DMS79 (cell line): ENCODE measurements at regions not wholly inside any gene's neighbourhood (a gene's known extent, or its start where the extent isn't known, plus 50 kb on each side); places are given as distances from the start of the nearest gene placed in this dataset.

Source experiments
- DNase-seq: peaks from one replicate; lab custom pipeline; 2025; lab: John Stamatoyannopoulos, UW

DNA sequence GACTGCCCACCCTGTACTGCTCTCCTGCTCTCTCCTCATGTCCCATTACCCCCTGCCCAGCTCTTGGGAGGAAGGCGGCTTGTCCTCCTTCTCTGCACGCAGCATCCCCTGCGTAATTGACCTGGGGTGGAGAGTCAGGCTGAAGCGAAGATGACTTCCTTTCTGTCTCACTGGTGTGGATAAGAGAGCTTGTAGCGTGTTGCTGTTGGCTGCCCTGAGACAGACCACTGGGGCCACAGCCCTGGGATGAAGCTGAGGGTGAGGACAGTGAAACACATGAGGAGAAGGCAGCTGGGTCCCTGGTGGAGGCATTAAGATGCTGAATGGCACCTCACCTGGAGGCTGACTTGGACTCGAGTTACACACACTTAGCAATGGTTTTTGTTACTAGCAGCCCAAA, 310.3 kb upstream of the ZNF32 start:
- DNase-seq, result no peak

DNA sequence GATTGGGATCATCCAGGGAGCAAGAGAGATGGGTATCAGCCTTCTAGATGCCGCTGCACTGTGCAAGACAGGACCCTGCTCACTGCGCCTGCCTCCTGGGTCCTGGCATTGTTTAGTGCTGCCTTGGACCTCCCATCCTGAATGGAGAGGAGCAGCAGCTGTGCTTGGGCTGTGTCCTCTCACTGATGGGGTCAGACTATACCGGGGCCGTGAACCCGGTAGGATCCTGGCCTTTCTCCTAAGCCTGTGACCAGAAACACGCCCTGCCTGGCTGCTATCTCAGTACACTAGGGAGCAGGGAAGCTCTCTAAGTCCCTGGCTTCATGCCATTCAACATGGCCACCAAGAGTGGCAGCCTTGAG, 309.4 kb upstream of the ZNF32 start:
- DNase-seq, result no peak

DNA sequence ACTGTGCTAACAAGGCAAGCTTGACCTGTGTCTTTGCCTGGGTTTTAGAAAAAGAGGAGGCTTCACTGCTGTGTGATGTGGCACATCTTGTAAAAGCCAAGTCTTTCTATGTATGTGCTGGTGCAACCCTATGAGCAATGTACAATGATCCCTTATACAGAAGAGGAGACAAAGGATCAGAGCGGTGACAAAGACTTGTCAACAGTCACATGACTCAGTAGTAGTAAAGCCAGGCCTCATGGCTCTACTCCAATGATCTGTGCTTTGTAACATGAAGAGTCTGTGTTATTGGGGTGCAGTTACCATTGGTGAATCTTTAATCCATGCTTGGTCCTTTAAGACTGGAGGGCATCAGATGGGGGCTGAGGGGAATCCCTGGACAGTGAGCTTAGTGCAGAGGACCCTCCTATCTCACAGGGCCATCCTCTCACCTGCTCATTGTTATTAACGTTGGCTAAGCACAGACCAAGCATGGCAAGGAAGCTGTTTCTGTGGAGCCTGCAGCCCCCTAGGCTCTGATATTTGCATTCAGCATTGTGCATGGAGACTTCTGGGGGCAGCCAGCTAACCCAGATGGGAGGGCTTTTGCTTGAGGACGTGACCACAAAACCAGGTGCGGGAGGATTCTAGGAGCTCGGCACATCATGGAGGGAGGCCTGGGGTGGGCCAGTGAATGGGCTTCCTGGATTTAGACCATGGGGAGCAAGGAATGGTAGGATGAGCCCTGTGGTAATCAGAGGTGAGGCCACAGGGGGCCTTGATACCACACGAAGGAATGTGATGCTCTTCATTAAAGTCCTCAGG, 308.8 kb upstream of the ZNF32 start:
- no peak for DNase-seq

DNA sequence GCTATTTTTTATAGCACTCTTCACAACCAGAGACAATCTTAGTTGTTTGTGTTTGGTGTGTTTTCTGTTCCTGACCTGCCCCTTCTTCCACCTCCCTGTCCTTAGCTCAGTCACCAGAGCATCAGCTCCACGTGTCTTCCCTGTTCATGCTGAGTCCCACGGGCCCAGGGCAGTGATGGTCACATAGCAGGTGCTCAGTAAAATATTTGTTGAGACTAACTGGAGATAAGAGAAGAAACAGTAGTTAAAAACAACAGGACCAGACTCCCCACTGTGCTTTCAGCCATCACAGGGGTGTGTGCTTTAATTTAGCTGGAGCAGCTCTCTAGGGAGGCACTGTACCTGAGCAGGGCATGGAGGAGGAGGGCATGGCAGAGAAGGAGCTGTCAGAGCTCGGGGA, 307.3 kb upstream of the ZNF32 start:
- DNase-seq, result no peak

DNA sequence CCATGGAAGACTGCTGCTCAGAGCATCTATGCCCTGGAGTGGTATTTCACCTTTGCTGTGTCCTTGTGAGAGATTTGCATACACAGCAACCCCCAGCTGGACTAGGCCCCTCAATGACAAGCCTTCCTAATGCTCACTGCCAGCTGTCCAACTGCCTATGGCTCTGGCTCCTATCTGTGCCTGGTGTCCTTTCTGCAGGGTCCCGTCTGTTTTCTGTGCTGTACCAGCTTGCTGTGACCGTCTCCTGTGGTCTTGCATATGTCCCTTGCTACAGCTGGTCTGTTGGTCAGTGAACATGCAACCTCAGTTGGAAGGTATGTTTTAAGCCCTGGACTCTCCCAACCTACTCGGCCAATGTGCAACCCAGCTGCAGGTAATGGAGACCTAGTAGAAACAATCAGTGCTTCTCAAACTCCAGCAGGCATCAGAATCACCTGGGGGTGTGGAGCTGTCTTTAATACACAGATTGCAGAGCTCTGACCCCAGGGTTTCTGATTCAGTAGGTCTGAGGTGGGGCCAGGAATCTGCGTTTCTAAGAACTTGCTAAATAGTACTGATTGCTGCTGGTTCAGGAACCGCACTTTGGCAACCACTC, 306.4 kb upstream of the ZNF32 start:
- DNase-seq, result no peak

DNA sequence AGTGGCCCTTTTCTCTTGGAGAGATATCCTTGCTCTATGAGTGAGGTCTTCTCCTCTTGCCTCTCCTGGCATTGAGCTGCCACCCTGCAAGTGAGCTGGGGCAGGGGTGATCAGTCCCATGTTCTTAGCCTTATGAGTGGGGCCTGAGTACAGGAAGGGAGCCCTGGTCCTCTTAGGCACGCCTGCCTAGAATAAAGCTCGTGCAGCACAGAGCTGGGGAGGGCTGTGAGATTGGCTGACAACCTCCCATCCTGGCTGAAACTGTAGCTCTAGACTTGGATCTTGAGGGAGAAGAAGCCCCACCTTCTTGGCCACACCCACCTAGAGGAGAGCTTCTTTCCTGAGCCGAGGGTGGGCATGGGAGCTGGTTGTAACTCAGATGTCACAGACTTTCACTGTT, 305.0 kb upstream of the ZNF32 start:
- no peak for DNase-seq

DNA sequence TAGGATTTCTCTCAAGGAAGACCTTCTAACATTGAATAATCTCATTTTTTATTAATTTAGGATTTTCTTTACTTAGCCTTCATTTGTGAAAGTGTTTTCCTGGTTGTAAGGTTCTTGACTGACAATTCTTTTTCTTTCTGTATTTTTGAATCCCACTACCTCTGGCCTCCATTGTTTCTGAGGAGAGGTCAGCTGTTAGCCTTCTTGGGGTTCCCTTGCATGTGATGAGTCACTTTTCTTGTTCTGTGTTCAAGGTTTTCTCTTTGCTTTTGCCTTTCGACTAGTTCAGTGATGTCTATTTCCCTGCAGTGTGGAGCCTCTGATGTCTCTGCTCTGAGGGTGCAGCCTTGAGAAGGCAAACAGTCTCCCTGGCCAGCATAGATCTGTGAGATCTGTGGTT, 304.1 kb upstream of the ZNF32 start:
- no peak for DNase-seq

DNA sequence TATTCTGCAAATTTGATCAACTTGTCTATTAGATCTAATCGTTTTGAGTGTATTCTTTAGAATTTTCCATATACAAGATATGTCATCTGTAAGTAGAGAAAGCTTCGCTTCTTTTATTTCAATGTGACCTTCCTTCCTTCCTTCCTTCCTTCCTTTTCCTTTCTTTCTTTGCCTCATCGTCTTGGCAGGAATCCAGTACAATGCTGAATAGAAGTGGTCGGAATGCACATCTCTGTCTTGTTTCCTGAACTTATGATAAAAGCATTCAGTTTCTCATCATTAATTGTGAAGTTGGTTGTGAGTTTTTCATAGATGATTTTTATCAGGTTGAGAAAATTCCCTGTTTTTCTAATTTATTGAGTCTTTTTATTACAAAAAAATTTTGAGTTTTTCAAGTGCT, 300.7 kb upstream of the ZNF32 start:
- DNase-seq, result no peak

DNA sequence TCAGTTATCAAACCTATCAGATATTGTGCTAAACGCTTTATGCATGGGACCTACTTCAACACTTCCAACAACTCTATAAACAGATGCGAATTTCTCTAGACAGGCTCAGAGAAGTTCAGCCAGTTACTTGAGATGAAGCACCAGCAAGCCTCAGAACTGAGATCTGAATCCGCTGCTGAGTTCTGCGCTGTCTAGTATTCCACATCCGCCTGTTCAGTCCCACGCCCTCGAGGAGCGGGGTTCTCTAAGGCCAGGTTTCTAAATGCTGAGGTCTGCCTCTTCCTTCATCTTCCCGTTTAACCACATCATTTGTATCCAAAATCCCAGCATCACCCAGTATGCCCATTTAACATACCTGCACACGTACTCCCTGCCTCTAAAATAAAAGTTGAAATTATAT, 297.8 kb upstream of the ZNF32 start:
- DNase-seq, result no peak

DNA sequence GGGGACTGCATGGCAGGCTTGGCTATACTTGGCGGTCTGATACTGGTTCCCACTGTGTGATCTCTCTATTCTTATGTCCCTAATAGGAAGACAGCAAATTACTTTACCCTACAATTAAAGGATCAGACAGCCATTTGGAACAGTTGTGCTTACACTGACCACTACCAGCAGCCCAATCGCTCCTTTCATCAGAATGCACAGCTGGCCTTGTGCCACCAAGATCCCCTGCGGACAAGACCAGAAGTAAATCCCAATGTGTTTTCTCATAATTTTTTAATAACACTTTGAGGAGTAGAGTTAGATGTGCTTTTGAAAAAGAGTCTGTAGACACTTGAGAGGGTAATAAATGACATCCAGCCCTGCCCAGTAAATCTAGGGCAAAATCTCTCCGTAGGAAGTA, 297.2 kb upstream of the ZNF32 start:
- DNase-seq, result no peak

DNA sequence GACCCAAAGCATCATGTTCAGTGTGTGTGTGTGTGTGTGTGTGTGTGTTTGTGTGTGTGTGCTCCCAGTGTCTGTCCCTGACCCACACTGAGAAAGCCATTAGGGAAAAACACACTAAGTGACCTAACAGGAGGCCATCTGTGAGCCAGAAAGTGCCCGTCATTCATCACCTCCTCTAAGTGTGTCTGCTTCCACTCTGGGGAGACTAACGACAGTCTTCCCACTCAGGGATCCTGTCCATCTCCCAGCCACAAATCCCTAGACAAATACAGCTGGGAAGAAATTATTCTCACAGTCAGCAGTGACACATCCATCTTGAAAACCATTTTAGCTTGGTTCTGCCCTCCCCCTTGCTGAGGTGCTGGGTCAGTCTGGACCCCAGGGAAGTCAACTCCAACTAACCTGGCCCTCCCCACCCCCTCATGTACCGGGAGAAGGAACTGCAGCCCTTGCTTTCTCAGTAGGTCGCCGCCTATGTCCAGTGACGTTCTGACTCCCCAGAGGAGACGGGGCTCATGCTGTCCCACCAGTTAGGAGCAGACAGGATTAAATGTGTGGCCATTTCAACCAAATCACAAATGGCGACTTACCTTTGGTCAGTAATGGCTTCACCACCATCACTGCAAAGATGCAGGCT, 296.5 kb upstream of the ZNF32 start:
- no peak for DNase-seq

DNA sequence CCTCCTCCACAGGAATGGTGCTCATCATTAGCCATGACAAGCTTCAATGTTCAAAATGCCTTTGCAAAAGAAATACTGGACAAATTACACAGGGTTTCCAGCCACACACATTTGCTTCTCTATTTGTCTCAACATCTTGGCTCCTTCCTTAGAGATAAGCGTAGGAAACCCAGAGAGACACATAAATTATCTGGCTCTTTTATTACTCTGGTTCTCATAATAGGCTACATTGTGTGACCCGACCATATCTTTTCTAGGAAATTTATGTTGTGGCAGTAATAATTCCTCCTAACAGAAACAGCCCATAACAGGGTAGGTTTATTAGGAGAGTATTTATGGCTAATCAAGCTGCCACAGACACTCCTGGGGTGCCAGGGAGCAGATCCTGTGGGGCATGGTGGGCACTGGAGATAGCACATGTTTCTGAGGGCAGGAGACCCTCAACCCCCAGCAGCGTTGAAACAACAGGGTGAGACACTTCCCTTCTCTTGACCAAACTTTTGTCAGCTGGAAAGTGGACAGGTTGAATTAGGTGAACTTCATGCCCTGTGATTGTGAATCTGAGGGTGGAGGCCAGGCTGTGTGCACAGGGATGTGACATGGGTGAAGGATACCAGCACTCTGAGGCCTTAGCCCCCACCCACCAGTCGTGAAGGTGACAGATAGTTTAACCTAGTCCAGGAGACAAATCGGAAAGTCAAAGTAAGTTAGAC, 295.9 kb upstream of the ZNF32 start:
- DNase-seq, result no peak

DNA sequence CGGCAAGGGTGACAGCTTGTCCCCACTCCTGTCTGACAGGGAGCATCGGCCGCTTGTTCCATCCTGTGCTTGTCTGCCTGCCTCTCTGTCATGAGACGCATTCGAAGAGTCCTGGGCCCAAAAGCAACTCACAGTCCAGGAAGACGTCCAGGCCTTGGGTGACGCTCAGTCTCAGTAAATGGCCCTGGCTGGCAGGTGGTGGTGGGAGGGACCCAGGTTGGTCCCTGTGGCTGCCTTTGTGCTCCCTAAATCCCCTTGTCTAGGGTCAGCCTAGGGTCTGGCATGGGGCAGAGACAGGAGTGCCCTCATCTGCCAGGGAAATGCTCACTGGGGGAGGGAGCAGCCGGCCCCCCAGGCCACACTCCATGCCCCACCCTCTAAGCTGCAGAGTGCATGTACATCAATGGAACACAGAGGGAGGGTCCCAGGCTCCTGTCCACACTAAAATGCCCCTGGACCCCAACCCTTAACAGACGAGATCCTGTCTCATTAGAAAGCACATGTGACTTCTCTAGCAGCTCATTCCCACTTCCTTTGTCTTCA, 295.2 kb upstream of the ZNF32 start:
- DNase-seq, result no peak

DNA sequence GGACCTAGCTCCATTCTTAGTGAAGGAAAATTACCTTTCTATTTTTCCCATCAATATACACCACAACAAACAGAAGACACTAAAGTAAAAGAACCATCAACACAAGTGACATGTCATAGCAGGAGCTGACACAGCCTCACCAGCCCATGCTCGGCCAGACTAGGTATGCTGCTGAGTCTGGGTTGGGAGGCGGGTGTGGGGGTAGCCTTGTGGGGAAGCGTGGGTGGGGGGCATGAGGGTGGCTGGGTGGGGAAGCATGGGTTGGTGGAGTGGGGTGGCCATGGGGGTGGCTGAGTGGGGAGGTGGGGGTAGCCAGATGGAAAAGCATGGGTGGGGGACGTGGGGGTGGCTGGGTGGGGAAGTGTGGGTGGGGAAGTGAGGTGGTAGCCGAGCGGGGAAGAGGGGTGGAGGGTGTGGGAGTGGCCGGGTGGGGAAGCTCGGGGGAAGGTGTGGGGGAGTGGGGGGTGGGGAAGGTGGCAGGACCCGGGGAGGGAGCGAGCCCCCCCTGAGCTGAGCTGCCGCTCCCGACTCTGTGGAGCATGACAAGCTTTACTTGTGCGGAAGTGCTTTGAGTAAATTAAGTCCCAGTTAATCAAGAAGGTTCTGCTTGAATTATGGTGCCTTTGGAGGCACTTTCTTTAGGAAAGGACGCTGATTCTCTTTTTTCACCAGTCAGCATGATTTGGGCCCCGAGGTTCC, 294.6 kb upstream of the ZNF32 start:
- DNase-seq, result no peak

DNA sequence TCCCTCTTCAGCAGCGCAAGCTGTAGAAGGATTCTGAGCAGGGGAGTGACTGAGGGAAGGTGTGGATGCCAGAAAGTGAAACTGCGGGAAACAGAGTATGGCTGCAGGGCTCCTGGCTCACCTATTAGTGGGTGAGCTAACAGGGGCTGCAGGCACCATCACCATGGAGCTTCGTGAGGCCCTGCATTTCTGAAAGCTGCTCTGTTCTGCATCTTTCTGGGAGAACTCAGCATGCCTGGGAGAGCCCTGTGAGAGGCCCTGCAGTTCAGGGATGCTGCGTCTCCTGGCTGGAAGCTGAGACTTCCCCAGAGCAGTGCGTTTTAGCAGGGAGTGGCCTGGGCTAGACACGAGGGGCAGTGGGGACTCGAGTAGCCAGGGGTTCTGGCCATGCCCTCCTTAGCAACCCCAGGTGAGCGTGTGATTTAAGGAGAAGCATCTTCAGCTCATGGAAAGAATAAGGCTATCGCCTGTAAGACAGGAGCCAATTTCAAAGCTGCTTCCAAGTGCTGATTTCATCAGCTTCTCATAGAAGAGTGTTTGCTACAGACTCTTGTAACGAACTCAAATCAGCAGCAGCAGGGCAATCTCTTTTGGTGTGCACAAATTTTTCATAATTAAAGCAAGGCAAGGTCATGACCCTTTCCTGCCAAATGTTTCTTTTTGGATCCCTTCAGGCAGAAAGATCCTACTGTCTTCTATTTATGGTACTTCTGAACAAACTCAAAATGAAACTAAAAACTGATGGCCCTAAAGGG, 293.6 kb upstream of the ZNF32 start:
- DNase-seq, result no peak

DNA sequence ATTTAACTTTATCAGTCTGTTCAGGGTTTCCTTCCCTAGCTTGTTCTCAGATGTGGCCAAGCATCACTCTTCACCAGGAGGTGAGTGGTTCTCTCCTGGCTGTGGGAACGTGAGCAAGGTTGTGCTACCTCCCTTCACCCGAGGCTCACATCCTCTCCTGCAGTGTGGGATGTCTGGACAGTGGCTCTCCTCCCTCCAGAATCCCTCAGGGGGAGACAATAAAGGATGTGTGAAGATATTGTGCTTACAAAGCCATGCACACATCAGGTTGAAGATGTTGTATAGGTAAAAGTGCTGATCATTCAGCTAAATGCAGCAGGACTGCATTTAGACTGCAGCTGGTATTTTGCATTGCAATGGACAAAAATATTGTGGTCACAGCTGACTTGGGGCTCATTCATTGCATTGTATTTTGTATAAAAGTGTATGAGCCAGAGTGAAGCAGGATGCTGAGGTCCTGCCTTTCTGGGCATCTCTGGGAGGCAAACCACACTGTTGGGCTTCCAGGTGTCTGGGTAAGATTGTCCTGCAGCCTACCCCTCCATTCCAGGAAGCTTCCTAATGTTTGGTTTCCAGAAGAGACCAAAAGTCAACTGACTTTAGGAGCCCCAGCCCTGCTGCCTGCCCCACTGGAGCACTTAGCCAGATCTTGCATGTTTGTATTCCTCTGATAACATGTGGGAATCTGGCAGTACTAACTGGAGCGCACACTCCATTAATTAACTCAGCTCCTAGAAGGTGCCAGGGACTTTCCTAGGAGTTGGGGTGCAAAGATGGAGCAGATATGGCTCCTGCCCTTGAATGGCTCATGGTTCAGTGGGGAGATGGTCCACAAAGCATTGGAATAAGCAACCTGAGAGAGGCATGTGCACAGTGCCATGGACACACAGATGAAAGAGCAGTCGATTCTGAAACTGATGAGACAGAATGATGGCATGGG, 292.5 kb upstream of the ZNF32 start:
- no peak for DNase-seq

DNA sequence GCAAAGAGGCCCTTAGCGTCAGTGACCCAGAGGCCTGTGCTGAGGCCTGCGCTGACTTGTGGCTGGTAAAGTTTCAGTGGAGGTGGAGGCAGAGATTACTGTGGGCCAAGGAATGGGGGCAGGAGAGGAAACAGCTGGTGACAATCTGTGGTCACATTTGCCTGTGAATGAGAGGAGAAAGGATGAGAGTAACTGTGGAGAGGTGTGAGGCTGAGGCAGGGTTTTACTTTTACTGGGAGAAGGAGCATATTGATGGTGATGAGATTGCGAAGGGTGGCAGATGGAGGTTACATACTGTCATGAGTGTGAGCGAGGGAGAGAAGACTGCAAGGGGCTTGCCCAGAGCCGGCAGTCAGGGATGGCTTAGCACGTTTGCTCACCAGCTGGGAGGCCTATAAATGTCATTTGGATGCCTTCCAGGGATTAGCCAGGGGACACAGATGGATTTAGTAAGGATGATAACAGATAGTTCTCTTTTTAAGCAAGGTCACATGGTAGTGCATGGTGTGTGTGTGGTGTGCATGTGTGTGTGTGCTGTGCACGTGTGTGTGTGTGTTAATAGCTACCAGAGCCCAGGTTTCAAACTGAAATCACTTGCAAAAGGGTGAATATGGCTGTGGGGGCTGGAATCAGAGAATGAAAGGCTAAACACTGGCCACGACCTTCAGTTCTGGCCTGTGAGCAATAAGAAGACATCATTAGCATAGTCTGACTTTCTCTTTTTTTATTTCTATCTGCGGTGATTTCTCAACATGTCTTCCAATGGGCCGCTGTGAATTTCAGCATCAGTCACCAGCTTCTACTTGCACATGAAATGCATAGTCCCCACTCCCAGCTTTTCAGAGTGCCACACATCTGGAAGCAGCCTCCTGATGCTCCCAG, 291.5 kb upstream of the ZNF32 start:
- DNase-seq, result no peak

DNA sequence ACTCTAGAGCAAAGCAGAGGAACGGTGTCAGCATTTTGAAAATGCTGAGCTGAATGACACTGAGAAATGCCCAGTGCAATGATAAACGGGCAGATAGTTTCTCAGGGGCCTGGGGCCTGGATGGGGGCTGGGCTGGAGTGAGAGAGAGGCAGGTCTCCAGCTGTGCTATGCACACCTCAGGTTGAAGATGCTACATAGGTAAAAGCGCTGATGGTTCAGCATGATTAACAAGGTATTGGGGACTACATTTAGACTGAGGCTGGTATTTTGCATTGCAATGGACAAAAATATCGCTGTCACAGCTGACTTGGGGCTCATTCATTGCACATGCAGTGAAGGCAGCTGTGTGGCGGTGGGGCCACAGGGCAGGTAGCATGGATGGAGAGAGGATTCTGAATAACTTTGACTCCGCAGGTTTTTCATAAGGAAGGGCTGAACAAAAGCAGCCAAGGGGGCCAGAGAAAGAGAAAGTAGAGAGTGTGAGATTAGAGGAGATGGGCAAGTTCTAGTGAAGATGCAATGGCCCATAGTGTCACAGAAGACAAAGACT, 290.8 kb upstream of the ZNF32 start:
- DNase-seq, result no peak

DNA sequence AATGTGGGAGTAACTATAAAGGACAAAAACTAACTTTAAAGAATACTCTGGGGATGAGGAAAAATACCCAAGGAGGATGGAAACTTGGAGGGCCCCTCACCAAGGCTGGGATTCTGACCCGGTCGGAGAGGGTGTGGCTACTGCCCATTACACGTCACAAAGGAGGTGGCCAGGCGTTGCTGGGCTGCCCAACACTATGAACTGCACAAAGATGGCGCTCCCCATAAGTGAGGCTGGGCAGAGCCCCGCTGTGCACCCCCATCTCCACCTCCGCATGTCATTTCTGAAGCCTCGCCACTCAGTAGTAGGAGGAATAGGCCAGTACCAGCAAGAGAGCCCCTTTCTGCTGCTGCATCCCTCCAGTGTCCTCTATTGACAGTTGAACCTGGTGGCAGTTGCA, 290.1 kb upstream of the ZNF32 start:
- no peak for DNase-seq
